ENCODE measurements at regions not wholly inside any gene's neighbourhood (a gene's known extent, or its start where the extent isn't known, plus 50 kb on each side); places are given as distances from the start of the nearest gene placed in this dataset.

- Histone ChIP-seq H3K36me3 (ENCODE audit: insufficient read depth, low read length) (no peaks in the 10 kb centered on the region), H3F3A (ENCODE audit: insufficient read depth, low read length, poor library complexity, severe bottlenecking) (no peaks in the 10 kb centered on the region), H3K27me3 (ENCODE audit: insufficient read depth, low read depth, low read length) (no peaks in the 10 kb centered on the region), H3K79me2 (replicated peaks; ENCODE audit: insufficient read depth, low read length) (no peaks in the 10 kb centered on the region), H4K20me1 (ENCODE audit: insufficient read depth) (no peaks in the 10 kb centered on the region), H3K9me2 (ENCODE audit: insufficient read depth, low read length) (no peaks in the 10 kb centered on the region), H3K9ac (ENCODE audit: low read length) (no peak overlapping the region), H3K4me2 (ENCODE audit: low read length) (no peak overlapping the region), H2AFZ (ENCODE audit: low read depth, low read length) (no peak overlapping the region), H3K27ac (ENCODE audit: low read length) (no peak overlapping the region), H3K4me3 (ENCODE audit: low read length) (no peak overlapping the region), H3K9me3 (ENCODE audit: low read length) (no peaks in the 10 kb centered on the region)
- TF ChIP-seq CTCF (IDR thresholded peaks at IDR 0.05; ENCODE audit: poor library complexity, severe bottlenecking) (no peak), POLR2AphosphoS5 (IDR thresholded peaks at IDR 0.05) (no peak), TAF1 (IDR thresholded peaks at IDR 0.05; ENCODE audit: low read depth) (no peak), EP300 (conservative IDR thresholded peaks at IDR 0.05; ENCODE audit: poor library complexity, severe bottlenecking) (no peak), RAD21 (conservative IDR thresholded peaks at IDR 0.05) (no peak), MXI1 (conservative IDR thresholded peaks at IDR 0.05; ENCODE audit: poor library complexity, severe bottlenecking) (no peak)
These were observed 182.2 kb upstream of the FBXO33 start for GRCh38 chr14:39614297-39614923.

- no peaks in the 10 kb centered on the region for H3F3A ChIP-seq (ENCODE audit: insufficient read depth, low read length, poor library complexity, severe bottlenecking)
- no peaks in the 10 kb centered on the region for H3K79me2 ChIP-seq (replicated peaks; ENCODE audit: insufficient read depth, low read length)
- H3K27ac ChIP-seq (ENCODE audit: low read length): no peak overlapping the region
- H2AFZ ChIP-seq (ENCODE audit: low read depth, low read length): no peak overlapping the region
- H3K36me3 ChIP-seq (ENCODE audit: insufficient read depth, low read length): no peaks in the 10 kb centered on the region
- TF ChIP-seq MXI1 (conservative IDR thresholded peaks at IDR 0.05; ENCODE audit: poor library complexity, severe bottlenecking) (no peak), CTCF (IDR thresholded peaks at IDR 0.05; ENCODE audit: poor library complexity, severe bottlenecking) (no peak)
- H4K20me1 ChIP-seq (ENCODE audit: insufficient read depth): no peaks in the 10 kb centered on the region
- no peak overlapping the region for H3K9ac ChIP-seq (ENCODE audit: low read length)
- H3K27me3 ChIP-seq (ENCODE audit: insufficient read depth, low read depth, low read length): no peaks in the 10 kb centered on the region
- H3K4me2 ChIP-seq (ENCODE audit: low read length): no peak overlapping the region
- H3K9me3 ChIP-seq (ENCODE audit: low read length): no peaks in the 10 kb centered on the region
- no peaks in the 10 kb centered on the region for H3K9me2 ChIP-seq (ENCODE audit: insufficient read depth, low read length)
- H3K4me3 ChIP-seq (ENCODE audit: low read length): no peak overlapping the region
These were observed 176.9 kb upstream of the FBXO33 start for GRCh38 chr14:39609119-39609518.

GRCh38 chr14:39607978-39608377, 175.7 kb upstream of the FBXO33 start:
- no peak overlapping the region for H3K4me3 ChIP-seq (ENCODE audit: low read length)
- H3K9me2 ChIP-seq (ENCODE audit: insufficient read depth, low read length): no peaks in the 10 kb centered on the region
- no peaks in the 10 kb centered on the region for H3K27me3 ChIP-seq (ENCODE audit: insufficient read depth, low read depth, low read length)
- H3K79me2 ChIP-seq (replicated peaks; ENCODE audit: insufficient read depth, low read length): no peaks in the 10 kb centered on the region
- TF ChIP-seq TAF1 (IDR thresholded peaks at IDR 0.05; ENCODE audit: low read depth) (no peak), POLR2AphosphoS5 (IDR thresholded peaks at IDR 0.05) (no peak), SMC3 (conservative IDR thresholded peaks at IDR 0.05; ENCODE audit: poor library complexity) (no peak), MXI1 (conservative IDR thresholded peaks at IDR 0.05; ENCODE audit: poor library complexity, severe bottlenecking) (no peak), RAD21 (conservative IDR thresholded peaks at IDR 0.05) (no peak), CTCF (IDR thresholded peaks at IDR 0.05; ENCODE audit: poor library complexity, severe bottlenecking) (no peak), EZH2 (IDR thresholded peaks at IDR 0.05; ENCODE audit: borderline replicate concordance, insufficient read depth, low read length, poor library complexity, severe bottlenecking) (no peak), EP300 (conservative IDR thresholded peaks at IDR 0.05; ENCODE audit: poor library complexity, severe bottlenecking) (no peak)
- TF ChIP-seq, protein P1, sequence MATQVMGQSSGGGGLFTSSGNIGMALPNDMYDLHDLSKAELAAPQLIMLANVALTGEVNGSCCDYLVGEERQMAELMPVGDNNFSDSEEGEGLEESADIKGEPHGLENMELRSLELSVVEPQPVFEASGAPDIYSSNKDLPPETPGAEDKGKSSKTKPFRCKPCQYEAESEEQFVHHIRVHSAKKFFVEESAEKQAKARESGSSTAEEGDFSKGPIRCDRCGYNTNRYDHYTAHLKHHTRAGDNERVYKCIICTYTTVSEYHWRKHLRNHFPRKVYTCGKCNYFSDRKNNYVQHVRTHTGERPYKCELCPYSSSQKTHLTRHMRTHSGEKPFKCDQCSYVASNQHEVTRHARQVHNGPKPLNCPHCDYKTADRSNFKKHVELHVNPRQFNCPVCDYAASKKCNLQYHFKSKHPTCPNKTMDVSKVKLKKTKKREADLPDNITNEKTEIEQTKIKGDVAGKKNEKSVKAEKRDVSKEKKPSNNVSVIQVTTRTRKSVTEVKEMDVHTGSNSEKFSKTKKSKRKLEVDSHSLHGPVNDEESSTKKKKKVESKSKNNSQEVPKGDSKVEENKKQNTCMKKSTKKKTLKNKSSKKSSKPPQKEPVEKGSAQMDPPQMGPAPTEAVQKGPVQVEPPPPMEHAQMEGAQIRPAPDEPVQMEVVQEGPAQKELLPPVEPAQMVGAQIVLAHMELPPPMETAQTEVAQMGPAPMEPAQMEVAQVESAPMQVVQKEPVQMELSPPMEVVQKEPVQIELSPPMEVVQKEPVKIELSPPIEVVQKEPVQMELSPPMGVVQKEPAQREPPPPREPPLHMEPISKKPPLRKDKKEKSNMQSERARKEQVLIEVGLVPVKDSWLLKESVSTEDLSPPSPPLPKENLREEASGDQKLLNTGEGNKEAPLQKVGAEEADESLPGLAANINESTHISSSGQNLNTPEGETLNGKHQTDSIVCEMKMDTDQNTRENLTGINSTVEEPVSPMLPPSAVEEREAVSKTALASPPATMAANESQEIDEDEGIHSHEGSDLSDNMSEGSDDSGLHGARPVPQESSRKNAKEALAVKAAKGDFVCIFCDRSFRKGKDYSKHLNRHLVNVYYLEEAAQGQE (IDR thresholded peaks at IDR 0.05; ENCODE audit: borderline replicate concordance): no peak
- H4K20me1 ChIP-seq (ENCODE audit: insufficient read depth): no peaks in the 10 kb centered on the region
- no peak overlapping the region for H2AFZ ChIP-seq (ENCODE audit: low read depth, low read length)
- no peaks in the 10 kb centered on the region for H3K9me3 ChIP-seq (ENCODE audit: low read length)
- no peaks in the 10 kb centered on the region for H3K36me3 ChIP-seq (ENCODE audit: insufficient read depth, low read length)
- no peak overlapping the region for H3K9ac ChIP-seq (ENCODE audit: low read length)
- no peak overlapping the region for H3K4me2 ChIP-seq (ENCODE audit: low read length)
- H3K27ac ChIP-seq (ENCODE audit: low read length): no peak overlapping the region
- no peaks in the 10 kb centered on the region for H3F3A ChIP-seq (ENCODE audit: insufficient read depth, low read length, poor library complexity, severe bottlenecking)

Measured in neural cell (in vitro differentiated cells).